SU-DHL-6 (cell line): ENCODE measurements at regions not wholly inside any gene's neighbourhood (a gene's known extent, or its start where the extent isn't known, plus 50 kb on each side); places are given as distances from the start of the nearest gene placed in this dataset.

Experiments used
- EZH2phosphoT487 ChIP-seq: fragments of 200-600 bp; sonication (generic), shearing (Covaris generic); conservative IDR thresholded peaks from 2 replicates; pipeline ENCODE4 v1.6.1; 2018; ENCODE audit warnings: mild to moderate bottlenecking, antibody characterized with exemption, low read length, moderate library complexity, mixed read lengths
- TF ChIP-seq, protein P1 (sequence below): fragments of 200-600 bp; sonication (generic); IDR thresholded peaks from one replicate; pipeline ENCODE4 v1.5.1; 2017; ENCODE audit warnings: antibody characterized with exemption, mild to moderate bottlenecking, low read length, moderate library complexity; ENCODE audit not compliant: insufficient read depth, poor library complexity, severe bottlenecking

DNA sequence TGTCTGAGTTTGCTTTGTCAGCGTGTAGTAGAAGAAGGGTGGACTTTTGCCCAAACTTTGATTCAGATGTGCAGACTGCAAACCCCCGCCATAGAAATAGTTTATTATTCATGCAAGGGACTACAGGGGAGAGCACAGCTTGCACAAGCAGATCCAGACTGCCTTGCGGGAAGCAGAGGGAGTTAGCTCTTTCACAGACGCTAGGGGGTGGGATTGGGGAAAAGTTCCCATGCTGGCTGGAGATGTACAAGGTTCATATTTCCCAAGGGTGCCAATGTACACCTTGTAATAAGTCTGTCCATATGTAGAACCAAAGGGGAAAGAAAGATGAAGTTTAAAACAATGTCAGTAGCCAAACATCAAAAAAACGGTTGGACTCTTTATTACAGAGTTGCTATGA, 749.7 kb upstream of the COX7C start:
- TF ChIP-seq, protein P1, sequence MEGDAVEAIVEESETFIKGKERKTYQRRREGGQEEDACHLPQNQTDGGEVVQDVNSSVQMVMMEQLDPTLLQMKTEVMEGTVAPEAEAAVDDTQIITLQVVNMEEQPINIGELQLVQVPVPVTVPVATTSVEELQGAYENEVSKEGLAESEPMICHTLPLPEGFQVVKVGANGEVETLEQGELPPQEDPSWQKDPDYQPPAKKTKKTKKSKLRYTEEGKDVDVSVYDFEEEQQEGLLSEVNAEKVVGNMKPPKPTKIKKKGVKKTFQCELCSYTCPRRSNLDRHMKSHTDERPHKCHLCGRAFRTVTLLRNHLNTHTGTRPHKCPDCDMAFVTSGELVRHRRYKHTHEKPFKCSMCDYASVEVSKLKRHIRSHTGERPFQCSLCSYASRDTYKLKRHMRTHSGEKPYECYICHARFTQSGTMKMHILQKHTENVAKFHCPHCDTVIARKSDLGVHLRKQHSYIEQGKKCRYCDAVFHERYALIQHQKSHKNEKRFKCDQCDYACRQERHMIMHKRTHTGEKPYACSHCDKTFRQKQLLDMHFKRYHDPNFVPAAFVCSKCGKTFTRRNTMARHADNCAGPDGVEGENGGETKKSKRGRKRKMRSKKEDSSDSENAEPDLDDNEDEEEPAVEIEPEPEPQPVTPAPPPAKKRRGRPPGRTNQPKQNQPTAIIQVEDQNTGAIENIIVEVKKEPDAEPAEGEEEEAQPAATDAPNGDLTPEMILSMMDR: no peak
- no peak for TF ChIP-seq EZH2phosphoT487
